ENCODE measurements at regions not wholly inside any gene's neighbourhood (a gene's known extent, or its start where the extent isn't known, plus 50 kb on each side); places are given as distances from the start of the nearest gene placed in this dataset.

DNA sequence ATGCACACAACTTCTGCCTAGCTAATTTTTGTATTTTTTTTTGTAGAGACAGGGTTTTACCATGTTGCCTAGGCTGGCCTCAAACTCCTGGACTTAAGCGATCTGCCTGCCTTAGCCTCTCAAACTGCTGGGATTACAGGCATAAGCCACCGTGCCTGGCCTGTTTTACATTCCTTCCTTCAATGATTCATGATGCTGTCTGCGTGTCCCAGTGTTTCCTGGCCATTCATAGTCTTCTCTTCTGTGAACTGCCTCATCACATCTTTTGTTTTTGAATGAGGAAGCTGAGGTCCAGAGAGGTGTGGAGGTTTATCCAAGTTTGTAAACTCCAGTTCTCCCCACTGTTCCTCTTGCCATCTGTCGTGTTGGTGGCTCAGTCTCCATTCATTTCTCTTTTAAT, 64.5 kb upstream of the MED9 start:
- H3K36me3 ChIP-seq (ENCODE audit: insufficient read depth), result no peaks in the 10 kb centered on the region
- H3K27ac ChIP-seq (ENCODE audit: low read depth), result no peak overlapping the region
- no peaks in the 10 kb centered on the region for H3K4me1 ChIP-seq (ENCODE audit: insufficient read depth)
- 36% methylated on average over 4 of the region's 4 CpGs for WGBS
- no peak for DNase-seq (ENCODE audit: extremely low spot score)
- H3K4me3 ChIP-seq (ENCODE audit: low read depth, low read length), result no peak overlapping the region

DNA sequence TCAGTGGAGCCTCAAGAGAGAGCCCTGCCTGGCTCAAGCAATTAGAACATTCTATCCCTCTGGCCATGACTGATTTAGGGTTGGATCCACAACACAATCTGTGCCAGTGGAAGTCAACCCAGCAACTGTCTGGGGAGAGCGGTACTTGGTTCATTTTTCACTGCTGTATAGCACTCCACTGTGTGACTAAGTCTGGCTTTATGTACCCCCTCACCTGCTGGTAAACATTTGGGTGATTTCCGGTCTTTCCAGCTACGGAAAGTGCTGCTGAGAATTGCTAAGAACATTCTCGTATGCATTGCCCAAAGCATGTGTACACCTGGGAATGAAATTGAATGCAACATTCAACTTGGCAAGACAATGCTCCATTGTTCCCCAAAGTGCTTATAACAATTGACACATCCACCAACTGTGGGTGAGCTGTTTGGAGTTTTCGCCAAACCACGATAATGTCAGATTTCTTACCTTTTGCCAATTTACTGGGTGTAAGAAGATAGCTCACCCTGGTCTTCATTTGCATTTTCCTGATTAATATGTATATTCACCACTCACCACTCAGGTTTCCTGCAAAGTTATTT, 63.5 kb upstream of the MED9 start:
- 90% methylated on average over 6 of the region's 6 CpGs for WGBS
- Histone ChIP-seq H3K4me1 (ENCODE audit: insufficient read depth) (no peaks in the 10 kb centered on the region), H3K4me3 (ENCODE audit: low read depth, low read length) (no peak overlapping the region), H3K27ac (ENCODE audit: low read depth) (no peak overlapping the region), H3K36me3 (ENCODE audit: insufficient read depth) (no peaks in the 10 kb centered on the region)
- DNase-seq (ENCODE audit: extremely low spot score), result no peak

DNA sequence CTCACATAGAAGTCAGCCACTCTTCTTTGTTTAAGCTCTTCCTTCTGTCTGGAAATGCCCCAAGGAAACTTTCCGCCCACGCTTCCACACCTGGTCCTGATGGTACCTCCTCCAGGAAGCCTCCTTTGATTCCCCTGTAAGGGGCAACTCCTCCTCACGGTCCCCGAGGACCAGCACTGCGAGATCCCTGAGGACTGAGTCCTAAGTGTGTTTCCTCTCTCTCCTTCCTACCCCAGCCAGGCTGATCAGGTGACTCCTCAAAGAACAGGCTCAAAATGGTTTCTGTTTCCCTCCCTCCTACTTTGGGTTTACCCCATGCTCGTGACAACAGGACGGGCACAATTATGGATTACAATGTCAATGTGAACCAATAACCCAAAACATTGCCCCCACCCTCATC, 63.0 kb upstream of the MED9 start:
- no peaks in the 10 kb centered on the region for H3K36me3 ChIP-seq (ENCODE audit: insufficient read depth)
- no peaks in the 10 kb centered on the region for H3K4me1 ChIP-seq (ENCODE audit: insufficient read depth)
- no peak overlapping the region for H3K27ac ChIP-seq (ENCODE audit: low read depth)
- no peak overlapping the region for H3K4me3 ChIP-seq (ENCODE audit: low read depth, low read length)
- no peak for DNase-seq (ENCODE audit: extremely low spot score)
- WGBS, result 72% methylated on average over 7 of the region's 7 CpGs

DNA sequence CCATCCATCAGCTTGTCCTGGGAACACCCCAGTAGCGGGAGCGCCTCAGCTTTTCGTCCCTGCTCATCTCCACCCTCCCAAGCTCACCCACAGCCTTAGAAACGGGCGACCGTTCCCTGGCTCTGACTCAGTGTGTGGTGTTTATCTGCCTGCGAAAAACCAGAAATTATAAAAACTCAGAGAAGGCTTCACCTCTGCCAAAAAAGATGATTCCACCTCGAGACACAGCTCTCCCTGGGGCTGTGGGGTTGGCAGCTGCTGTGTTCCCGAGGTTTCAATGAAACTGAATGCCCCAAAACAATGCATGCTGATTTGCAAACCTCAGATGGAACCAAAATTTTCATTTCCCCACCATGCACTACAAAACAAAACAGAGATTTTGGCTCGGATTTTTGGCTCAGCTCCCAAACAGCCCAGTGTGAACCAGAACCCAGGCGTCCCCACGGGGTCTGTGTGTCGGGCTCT, 62.4 kb upstream of the MED9 start:
- DNase-seq (ENCODE audit: extremely low spot score), result no peak

DNA sequence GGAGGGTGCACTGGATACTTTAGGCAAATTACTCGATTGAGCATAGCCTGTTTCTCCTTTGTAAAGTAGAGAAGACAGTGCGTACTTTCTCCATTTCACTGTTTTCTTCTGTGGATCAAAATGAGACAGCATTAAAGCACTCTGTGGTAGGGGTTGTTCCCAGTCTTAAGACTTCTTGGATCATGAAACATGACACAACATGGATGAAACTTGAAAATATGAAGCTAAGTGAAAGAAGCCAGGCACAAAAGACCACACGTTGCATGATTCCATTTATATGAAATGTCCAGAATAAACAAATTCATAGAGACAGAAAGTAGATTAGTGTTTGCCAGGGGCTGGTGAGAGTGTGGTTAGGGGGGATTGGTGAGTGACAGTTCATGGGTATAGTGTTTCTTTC, 61.8 kb upstream of the MED9 start:
- 84% methylated on average over 3 of the region's 3 CpGs for WGBS
- no peak overlapping the region for H3K4me3 ChIP-seq (ENCODE audit: low read depth, low read length)
- H3K27ac ChIP-seq (ENCODE audit: low read depth), result no peak overlapping the region
- H3K36me3 ChIP-seq (ENCODE audit: insufficient read depth), result no peaks in the 10 kb centered on the region
- no peaks in the 10 kb centered on the region for H3K4me1 ChIP-seq (ENCODE audit: insufficient read depth)
- DNase-seq (ENCODE audit: extremely low spot score), result no peak

More for the DNA sequence above, 62.4 kb upstream of the MED9 start:
- 35% methylated on average over 13 of the region's 13 CpGs for WGBS
- no peaks in the 10 kb centered on the region for H3K36me3 ChIP-seq (ENCODE audit: insufficient read depth)
- H3K4me1 ChIP-seq (ENCODE audit: insufficient read depth), result no peaks in the 10 kb centered on the region
- no peak overlapping the region for H3K4me3 ChIP-seq (ENCODE audit: low read depth, low read length)
- H3K27ac ChIP-seq (ENCODE audit: low read depth), result no peak overlapping the region

DNA sequence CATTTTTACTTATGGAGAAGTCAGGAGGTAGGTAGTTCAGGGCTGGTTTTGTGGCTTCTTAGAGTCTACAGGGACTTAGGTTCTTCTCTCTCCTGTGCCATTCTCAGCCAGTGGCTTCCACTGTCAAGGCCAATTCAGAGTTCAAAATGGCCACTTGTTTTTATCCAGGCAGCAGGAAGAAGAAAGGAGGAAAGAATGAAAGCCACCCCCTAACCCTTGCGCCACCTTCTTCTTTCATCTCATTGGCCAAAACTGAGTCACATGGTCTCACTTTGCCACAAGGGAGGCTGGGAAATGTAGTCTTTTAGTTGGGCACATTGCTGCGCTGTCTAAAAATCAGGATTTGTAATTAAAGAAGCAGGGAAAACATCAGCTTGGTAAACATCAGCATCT, 60.8 kb upstream of the MED9 start:
- 96% methylated on average over 2 of the region's 2 CpGs for WGBS
- Histone ChIP-seq H3K36me3 (ENCODE audit: insufficient read depth) (no peaks in the 10 kb centered on the region), H3K4me3 (ENCODE audit: low read depth, low read length) (no peak overlapping the region), H3K27ac (ENCODE audit: low read depth) (no peak overlapping the region), H3K4me1 (ENCODE audit: insufficient read depth) (no peaks in the 10 kb centered on the region)
- no peak for DNase-seq (ENCODE audit: extremely low spot score)

DNA sequence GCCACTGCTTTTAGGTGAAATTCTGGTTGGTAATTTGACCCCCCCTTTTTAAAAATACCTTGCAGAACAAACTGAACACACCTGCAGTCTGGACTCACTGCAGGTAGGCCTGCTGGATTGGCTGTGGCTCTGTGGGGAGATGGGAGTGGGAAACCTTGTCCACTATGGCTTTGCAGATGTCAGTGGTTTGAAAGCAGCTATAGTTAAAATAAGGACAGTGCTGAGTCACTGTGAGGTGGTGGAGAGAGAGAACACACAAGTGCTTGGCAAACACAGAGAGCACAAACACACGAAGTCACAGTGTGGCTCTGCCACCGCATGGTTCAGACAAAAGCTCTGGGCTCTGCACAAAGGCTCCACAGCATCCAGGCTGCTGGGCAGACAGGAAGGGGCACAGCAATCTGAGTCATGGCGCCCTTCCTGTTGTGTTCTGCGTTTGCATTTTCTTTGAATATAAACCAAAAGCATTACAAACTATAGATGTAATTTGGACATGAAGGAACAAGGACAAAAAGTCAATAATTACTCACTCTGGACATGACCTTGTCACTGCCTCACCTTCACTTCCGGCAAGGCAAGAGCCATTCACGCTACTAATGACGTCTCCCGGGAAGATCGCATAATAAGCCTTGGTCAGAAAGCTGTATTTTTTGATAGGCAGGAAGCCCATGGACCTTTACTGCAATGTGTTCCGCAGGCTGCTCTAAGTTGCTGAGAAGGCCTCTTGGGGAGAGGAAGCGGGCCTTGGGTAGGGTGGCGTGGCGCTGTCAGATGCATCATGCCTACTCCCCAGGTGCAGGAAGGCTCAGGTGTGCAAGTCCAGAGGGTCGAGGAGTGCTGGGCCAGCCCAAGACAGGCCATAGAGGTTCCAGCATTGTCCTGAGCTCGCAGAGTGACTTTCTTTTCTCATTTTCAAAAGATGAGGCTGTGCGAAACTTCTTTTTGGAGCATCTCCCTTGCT, 60.1 kb upstream of the MED9 start:
- Histone ChIP-seq H3K27ac (ENCODE audit: low read depth) (no peak overlapping the region), H3K36me3 (ENCODE audit: insufficient read depth) (no peaks in the 10 kb centered on the region), H3K4me3 (ENCODE audit: low read depth, low read length) (no peak overlapping the region), H3K4me1 (ENCODE audit: insufficient read depth) (no peaks in the 10 kb centered on the region)
- no peak for DNase-seq (ENCODE audit: extremely low spot score)
- WGBS, result 82% methylated on average over 16 of the region's 16 CpGs

DNA sequence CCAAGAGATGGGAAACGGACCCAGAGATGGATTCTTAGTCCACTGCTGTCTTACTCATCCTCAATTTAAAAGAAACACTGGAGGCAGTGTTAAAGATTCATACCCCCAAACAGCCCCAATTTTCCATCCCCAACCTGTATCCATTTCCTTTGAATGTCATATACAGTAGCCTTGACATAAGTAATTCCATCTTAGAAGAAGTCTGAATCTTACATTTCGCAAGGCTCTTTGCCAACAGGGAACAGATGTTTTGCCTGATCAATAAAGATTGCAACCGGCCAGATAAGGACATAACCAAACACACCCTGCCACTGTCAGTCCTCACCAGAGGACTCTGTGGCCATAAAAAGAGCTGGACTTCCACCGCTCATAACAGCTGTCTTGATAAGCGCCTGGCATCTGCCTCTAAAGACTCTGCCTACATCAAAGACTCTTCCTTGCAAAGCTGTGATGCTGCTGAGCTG, 59.0 kb upstream of the MED9 start:
- no peak for DNase-seq (ENCODE audit: extremely low spot score)
- Histone ChIP-seq H3K4me3 (ENCODE audit: low read depth, low read length) (no peak overlapping the region), H3K27ac (ENCODE audit: low read depth) (no peak overlapping the region), H3K36me3 (ENCODE audit: insufficient read depth) (no peaks in the 10 kb centered on the region), H3K4me1 (ENCODE audit: insufficient read depth) (no peaks in the 10 kb centered on the region)
- WGBS, result 64% methylated on average over 5 of the region's 5 CpGs

DNA sequence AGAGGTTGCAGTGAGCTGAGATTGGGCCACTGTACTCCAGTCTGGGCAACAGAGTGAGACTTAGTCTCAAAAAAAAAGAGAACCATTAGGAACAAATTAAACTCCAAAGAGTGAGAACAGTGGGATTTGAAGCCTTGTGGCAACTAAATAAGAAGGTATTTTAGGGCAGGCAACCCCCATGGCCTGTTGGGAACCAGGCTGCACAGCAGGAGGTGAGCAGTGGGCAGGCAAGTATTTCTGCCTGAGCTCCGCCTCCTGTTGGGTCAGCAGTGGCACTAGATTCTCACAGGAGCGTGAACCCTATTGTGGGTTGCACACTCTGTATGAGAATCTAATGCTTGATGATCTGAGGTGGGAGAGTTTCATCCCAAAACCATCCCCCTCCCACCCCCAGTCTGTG, 57.6 kb upstream of the MED9 start:
- 92% methylated on average over 2 of the region's 2 CpGs for WGBS
- no peak overlapping the region for H3K27ac ChIP-seq (ENCODE audit: low read depth)
- H3K36me3 ChIP-seq (ENCODE audit: insufficient read depth), result no peaks in the 10 kb centered on the region
- no peak for DNase-seq (ENCODE audit: extremely low spot score)
- no peak overlapping the region for H3K4me3 ChIP-seq (ENCODE audit: low read depth, low read length)
- H3K4me1 ChIP-seq (ENCODE audit: insufficient read depth), result no peaks in the 10 kb centered on the region

DNA sequence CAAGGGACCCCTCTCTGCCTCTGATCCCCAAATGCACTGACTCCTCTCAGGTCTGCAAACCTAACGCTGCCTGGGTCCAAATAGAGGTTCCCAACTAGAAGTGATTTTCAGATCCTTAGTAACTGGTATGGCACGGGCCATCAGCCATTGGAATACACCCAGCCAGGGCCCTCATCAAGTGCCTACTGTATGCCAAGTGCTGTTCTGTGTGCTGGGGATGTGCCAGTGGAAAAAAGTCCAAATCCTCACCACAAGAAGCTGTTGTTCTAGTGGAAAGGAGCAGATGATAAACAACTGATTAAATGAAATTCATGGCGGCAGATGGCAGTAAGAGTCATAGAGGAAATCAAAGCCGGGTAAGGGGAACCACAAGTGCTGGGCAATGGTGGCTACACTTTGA, 57.2 kb upstream of the MED9 start:
- no peak for DNase-seq (ENCODE audit: extremely low spot score)
- 89% methylated on average over 4 of the region's 4 CpGs for WGBS
- no peaks in the 10 kb centered on the region for H3K36me3 ChIP-seq (ENCODE audit: insufficient read depth)
- no peaks in the 10 kb centered on the region for H3K4me1 ChIP-seq (ENCODE audit: insufficient read depth)
- no peak overlapping the region for H3K27ac ChIP-seq (ENCODE audit: low read depth)
- no peak overlapping the region for H3K4me3 ChIP-seq (ENCODE audit: low read depth, low read length)

DNA sequence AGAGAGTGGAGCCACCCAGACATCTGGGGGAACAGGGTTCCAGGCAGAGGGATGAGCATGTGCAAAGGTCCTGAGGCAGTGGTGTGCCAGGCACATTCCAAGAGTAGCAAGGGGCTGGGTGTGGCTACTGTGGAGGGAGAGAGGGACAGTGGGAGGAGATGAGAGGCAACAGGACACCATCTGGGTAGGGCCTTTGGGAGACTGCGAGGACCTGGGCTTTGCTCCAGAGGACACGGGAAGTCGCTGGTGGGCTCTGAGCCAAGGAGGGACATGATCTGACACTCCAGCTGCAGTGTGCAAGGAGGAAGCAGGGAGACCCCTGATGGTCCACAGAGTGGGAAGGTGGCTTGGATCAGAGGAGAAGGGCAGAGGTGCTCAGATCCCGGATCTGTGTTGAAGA, 56.7 kb upstream of the MED9 start:
- 31% methylated on average over 4 of the region's 4 CpGs for WGBS
- no peaks in the 10 kb centered on the region for H3K36me3 ChIP-seq (ENCODE audit: insufficient read depth)
- no peak for DNase-seq (ENCODE audit: extremely low spot score)
- no peak overlapping the region for H3K27ac ChIP-seq (ENCODE audit: low read depth)
- no peaks in the 10 kb centered on the region for H3K4me1 ChIP-seq (ENCODE audit: insufficient read depth)
- no peak overlapping the region for H3K4me3 ChIP-seq (ENCODE audit: low read depth, low read length)

DNA sequence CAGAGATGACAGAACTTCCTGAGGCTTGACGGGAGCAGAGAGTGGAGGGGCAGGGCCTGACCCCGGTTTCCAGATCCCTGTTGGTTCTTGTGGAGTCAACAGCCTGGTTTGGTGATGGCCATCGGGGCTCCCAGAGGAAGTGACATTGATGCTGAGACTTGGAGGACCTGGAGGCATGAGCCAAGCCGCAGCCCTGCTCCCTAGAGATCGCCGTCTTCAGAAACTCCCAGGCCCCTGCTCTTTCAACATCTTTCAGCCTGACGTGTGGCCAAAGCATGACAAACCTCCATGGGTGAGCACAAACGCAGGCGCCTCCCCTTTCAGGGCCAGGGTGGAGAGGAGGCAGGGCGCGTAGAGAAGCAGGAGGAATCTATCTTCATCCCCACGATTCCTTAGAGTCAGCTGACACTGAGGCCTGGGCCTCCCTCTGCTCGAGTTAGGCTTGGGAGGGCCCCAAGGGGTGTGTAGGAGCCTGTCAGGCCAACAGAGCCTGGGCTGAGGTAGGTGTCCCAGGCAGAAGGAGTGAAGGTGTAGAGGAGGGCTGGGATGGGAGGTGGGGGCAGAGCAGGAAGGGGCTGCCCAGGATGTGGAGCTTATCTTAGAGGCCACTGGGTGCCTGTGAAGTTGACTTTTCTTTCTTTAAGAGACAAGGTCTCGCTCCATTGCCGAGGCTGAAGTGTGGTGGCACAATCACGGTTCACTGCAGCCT, 56.1 kb upstream of the MED9 start:
- DNase-seq (ENCODE audit: extremely low spot score), result no peak
- WGBS, result 73% methylated on average over 16 of the region's 16 CpGs

DNA sequence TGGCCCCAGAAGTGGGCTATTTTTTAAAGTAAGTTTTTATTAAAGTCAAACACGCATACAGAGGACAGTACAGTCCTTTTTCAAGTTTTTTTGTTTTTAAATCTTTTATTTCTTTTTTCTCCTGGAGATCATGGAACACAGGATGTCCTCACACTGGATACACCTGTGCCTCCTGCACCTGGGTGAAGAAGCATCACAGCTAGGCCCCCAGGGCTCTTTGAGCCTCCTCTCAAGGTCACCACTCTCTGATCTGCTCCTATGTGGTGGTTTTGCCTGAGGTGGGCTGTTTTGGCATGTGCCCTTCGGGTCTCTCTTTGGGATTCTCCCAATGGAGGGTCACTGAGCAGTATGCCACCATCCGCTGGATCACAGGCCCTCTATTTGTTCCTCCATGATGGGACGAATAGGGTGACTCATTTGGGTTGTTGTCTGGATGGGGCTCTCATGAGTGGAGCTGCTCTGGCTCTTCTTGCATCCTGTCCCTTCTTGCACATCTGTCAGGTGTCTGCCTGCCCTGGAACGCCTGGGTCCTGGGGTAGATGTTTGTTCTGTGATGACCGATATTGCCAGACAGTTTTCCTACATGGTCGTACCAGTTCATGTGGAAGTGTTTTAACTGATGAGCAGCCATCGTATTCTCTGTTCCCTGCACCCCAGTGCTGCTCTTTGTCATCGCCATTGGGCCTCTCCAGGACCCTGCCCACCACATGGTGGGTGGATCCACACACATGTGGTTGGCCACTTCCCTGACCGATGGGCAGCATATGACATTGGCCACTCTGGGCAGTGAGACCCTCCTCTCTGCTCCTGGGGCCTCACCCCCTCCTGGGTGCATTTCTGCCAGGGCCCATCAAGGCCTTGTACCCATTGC, 55.2 kb upstream of the MED9 start:
- Histone ChIP-seq H3K4me3 (ENCODE audit: low read depth, low read length) (no peak overlapping the region), H3K27ac (ENCODE audit: low read depth) (no peak overlapping the region), H3K36me3 (ENCODE audit: insufficient read depth) (no peaks in the 10 kb centered on the region), H3K4me1 (ENCODE audit: insufficient read depth) (no peaks in the 10 kb centered on the region)
- no peak for DNase-seq (ENCODE audit: extremely low spot score)
- WGBS, result 92% methylated on average over 10 of the region's 10 CpGs

More for the DNA sequence above, 56.1 kb upstream of the MED9 start:
- Histone ChIP-seq H3K4me3 (ENCODE audit: low read depth, low read length) (no peak overlapping the region), H3K27ac (ENCODE audit: low read depth) (no peak overlapping the region), H3K4me1 (ENCODE audit: insufficient read depth) (no peaks in the 10 kb centered on the region), H3K36me3 (ENCODE audit: insufficient read depth) (no peaks in the 10 kb centered on the region)
